ENCODE measurements at regions not wholly inside any gene's neighbourhood (a gene's known extent, or its start where the extent isn't known, plus 50 kb on each side); places are given as distances from the start of the nearest gene placed in this dataset.
A peak's percentile ranks its signal among the peaks of the same experiment; 100 is the strongest.
"Not testable (repeated sequence)": the region's sequence is repeated elsewhere in the genome, so short reads cannot be mapped to it uniquely, and the experiment has no call there.

DNA sequence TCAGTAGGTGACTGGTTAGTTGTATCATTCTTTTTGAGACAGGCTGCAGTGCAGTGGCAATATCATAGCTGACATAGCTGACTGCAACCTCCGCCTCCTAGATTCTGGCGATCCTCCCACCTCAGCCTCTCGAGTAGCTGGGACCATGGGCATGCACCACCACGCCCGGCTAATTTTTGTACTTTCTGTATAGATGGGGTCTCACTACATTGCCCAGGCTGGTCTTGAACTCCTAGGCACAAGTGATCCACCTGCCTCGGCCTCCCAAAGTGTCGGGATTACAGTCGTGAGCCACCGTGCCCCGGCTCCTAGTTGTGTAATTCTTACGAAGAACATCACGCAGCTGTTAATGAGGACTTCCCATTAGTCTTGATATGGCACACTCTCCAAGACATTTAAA lies 123.4 kb upstream of the VKORC1L1 start:
- no peak for DNase-seq

DNA sequence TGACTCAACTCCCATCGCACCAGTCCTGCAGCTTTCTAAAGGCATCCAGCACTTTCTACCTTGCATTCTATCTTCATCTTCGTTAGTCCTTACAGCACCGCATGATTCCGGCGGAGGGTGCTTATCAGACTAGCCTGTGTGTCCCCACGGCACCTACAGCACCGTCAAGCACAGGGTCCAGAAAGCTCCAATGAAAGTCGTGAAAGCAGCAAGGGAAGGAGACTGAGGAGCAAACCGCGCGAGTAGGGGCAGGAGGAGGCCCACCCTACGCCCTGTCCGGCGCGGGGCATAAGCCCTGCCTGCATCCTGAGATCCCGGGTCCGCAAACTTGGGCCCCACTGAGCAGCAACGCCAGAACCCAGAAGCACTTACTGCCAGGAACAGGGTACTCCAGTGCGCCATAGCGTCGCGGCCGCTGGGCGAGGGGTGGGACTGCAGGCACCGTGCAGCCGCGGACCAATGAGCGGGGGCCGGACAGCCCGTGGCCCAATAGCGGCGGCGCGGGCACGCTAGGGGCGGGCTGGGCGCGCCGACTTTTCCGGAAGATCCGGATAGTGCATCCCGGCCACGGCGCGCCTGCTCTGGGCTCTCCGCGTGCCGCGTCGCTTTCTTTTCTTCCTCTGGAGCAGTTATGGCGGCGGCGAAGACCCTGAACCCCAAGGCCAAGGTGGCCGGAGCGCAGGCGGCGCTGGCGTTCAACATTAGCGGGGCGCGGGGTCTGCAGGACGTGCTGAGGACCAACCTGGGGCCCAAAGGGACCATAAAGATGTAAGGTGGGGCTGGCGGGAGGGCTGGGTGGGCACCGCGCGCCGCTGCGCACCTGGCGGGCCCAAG lies 122.1 kb upstream of the VKORC1L1 start:
- peak; percentile 84 to 92 for DNase-seq

DNA sequence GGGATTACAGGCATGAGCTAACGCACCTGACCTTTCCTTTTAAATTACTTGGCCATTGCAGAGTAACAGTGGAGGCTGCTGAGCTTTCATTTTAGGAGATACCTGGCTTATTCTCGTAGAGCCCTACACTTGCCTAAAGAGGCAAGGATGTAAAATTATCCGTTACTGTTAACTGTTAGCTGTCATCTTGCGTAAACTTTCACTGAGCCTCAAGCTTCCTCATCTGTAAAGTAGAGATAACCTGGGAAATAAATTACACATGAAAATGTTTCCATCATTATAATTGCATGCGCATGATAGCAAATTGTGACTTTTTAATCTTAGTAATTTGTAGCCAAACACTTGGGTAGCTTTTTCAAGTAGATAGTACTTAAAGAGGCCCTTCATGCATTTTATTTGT lies 118.8 kb upstream of the VKORC1L1 start:
- DNase-seq = not testable (repeated sequence)

DNA sequence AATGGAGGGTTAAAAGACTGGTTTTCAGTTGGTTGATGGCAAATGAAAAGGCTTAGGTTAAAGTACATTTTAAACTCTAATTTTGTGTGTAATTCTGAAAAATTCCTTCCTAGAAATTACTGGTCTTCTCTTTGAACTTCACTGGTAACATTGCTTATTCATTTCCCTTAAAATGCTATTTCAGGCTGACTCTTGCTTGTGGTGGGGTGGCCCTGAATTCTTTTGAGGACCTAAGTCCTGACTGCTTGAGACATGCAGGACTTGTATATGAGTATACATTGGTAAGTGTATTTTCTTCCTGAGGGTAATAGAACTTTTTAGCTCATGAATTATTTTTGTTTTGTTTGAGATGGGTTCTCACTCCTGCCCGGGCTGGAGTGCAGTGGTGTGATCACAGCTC lies 113.9 kb upstream of the VKORC1L1 start:
- not testable (repeated sequence) for DNase-seq

DNA sequence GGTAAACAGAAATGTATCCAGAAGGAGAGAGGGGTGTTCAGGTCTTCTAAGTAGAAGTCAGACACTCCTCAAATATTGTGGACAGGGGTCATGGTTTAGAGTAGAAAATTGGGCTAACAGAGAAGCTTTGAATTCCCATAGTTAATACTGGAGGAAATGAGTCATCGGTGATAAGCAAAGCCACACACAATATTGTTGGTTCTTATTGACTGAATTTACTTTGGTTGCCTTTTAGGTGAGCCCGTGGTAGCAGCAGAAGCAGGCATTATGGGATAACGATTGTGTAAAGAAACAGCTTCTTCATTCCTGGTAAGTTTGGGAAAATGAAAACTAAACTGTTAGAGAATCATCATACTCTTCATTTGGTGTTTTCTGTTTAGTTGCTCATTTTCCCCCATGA lies 110.2 kb upstream of the VKORC1L1 start:
- DNase-seq = not testable (repeated sequence)

GRCh38 chr7:65763114-65763513 lies 109.8 kb upstream of the VKORC1L1 start:
- DNase-seq = not testable (repeated sequence)

DNA sequence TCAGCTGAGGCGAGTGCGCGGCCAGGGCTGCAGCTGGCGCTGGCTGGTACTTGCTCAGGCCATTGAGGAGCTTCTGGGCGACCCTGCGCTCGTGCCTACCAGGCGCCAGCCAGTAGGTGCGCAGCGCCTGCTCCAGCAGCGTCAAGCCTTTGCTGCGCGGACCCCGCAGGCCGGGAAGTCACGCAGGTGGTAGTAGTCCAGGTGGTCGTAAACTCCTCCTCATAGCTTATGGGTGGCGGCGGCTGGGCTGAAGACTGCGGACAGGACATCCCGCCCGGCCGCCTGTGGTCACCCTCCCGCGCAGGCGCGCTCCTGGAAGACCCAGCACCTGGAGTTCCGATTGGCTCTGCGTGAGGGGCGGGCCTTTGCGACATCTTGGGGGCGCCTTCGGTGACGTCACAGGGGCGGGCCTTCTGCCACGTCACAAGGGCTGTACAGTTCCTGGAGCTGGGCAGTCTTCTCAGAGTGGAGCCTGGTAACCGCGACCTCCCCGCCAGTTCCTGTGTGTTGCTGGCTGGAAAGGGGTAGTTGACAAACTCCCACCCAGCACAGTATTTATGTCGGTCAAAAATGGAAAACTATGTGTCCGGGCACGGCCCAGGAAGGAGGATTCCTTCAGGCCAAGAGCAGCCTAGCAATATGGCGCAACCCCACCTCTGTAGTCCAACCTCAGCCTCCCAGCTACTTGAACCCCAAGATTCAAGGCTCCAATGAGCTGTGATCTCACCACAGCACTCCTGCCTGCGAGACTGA lies 102.2 kb upstream of the VKORC1L1 start:
- peak; percentile 81 to 89 for DNase-seq

- not testable (repeated sequence) for DNase-seq
Measured at GRCh38 chr7:65771226-65771569, 101.7 kb upstream of the VKORC1L1 start.

DNA sequence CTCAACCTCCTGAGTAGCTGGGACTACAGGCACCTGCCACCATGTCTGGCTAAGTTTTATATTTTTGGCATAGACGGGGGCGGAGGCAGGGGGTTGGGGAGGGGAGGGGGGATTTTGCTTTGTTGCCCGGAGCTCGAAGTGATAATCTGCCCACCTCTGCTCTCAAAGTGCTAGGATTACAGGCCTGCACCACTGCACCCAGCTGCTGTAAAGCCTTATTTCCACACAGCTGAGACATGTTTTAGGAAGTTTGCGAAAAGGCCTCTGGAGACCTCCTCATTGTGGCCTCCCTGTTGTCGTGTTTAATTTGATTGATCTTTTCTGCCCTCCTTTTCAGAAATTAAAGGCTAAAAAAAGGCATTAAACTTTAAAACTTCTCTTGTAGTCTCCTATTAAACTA lies 96.2 kb upstream of the VKORC1L1 start:
- not testable (repeated sequence) for DNase-seq

- DNase-seq = not testable (repeated sequence)
Measured at GRCh38 chr7:65789943-65790342, 82.9 kb upstream of the VKORC1L1 start.

- not testable (repeated sequence) for DNase-seq
Measured at GRCh38 chr7:65791788-65792187, 81.1 kb upstream of the VKORC1L1 start.

GRCh38 chr7:65792726-65793125 lies 80.1 kb upstream of the VKORC1L1 start:
- DNase-seq = not testable (repeated sequence)

DNA sequence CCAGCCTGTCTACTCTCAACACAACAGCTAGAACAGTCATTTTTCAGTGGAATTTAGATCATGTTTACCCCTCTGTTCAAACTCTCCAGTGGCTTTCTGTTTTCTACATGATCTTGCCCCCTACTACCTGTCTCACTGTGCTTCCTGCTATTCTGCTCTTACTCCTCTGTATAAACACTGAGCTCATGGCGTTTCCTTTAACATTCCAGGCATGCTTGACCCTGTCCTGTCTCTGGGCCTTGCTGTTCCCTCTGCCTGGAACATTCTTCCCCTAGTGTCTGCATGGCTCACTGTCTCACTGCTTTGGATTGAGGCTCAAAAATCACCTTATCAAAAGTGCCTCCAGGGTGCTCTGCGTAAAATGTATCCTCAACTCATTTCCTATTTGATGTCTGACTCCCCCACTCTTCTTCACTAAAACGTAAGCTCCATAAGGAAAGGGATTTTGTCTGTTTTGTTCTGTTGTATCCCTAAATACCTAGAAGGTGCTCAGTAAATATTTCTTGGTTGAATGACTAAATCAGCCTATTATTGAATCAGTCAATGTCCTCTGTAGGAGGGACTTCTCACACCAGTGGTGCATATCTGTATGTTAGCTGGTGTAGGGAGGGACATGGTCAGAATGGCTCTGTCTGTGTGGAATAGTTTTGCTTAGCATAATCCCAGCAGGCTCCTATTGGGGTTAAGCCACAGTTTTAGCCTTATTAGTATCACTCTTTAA lies 78.0 kb upstream of the VKORC1L1 start:
- DNase-seq = not testable (repeated sequence)

DNA sequence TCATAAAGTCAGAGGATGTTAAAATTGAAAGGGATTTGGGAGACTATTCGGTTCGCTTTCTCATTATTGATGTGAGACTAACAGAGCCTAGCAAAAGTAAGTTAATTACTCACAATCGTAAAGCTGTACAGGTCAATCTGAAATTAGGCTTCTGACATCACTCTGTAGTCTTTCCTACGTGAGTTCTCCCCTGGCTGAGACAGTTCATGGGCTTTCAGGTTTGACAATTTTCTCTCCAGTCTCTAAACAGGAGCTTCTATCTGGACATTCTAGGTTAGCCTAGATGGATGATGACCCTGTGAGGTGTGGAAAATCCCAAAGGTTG lies 77.5 kb upstream of the VKORC1L1 start:
- DNase-seq = not testable (repeated sequence)

GRCh38 chr7:65796205-65796604 lies 76.7 kb upstream of the VKORC1L1 start:
- DNase-seq = no peak

DNA sequence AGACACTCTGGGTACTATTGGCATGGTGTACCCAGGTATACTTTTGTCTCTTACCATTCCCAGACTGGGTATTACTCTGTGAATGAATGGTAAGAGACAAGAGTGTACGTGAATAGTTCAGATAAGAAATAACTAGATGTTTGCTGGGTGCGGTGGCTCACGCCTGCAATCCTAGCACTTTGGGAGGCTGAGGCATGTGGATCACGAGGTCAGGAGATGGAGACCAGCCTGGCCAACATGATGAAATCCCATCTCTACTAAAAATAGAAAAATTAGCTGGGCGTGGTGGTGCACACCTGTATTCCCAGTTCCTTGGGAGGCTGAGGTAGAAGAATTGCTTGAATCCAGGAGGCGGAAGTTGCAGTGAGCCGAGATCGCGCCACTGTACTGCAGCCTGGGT lies 75.8 kb upstream of the VKORC1L1 start:
- DNase-seq = not testable (repeated sequence)

DNA sequence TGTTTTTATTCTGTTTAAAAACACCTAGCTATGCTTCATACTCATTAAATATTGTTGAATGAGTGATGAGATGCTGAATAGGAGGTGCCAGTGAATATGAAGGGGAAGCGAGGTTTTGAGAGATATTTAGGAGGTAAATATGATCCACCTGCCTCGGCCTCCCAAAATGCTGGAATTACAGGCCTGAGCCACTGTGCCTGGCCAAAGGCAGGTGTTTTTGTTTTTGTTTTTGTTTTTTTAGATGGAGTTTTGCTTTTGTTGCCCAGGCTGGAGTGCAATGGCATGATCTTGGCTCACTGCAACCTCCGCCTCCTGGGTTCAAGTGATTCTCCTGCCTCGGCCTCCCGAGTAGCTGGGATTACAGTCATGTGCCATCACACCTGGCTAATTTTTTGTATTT lies 75.3 kb upstream of the VKORC1L1 start:
- not testable (repeated sequence) for DNase-seq

GRCh38 chr7:65798111-65799075 lies 74.5 kb upstream of the VKORC1L1 start:
- no peak for DNase-seq

DNA sequence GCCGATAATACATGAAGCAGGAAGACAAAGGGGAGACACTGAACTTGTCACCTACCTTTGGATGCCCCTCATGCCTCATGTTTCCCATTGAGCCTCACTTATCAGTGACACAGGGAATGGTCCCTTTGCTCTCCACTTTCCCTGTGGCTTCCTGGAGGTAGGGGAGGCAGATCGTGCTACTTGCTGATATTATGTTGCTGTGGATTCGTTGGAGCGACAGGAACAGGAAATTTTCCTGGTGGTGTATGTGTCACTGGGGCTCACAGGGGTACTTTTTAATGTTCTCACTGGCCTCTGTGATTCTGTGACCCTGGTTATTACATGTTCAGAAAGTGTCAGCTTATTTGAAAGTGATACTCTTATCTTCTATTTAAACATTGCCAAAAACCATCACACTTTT lies 72.7 kb upstream of the VKORC1L1 start:
- DNase-seq = not testable (repeated sequence)

DNA sequence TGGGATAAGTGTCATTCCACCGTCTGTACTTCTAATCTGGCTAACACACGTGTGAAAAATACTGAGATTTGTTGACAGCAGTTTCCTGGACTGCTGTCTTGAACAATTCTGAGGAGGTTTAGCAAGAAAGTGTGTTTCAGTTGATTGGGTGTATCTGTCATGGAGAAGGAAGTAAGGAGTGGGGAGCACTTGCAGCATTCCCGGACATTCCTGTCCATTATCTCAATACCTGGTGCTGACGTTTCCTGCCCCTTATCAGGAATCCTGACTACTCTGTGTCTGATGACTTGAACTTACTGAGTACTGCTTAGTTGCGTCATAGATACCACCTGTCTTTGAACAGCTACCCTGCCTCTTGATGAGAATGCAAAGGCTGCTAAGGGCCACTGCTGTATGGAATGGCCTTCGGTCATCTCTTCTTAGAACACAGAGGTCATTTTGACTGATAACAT lies 72.0 kb upstream of the VKORC1L1 start:
- DNase-seq = no peak

GRCh38 chr7:65804887-65805286 lies 68.0 kb upstream of the VKORC1L1 start:
- no peak for DNase-seq

DNA sequence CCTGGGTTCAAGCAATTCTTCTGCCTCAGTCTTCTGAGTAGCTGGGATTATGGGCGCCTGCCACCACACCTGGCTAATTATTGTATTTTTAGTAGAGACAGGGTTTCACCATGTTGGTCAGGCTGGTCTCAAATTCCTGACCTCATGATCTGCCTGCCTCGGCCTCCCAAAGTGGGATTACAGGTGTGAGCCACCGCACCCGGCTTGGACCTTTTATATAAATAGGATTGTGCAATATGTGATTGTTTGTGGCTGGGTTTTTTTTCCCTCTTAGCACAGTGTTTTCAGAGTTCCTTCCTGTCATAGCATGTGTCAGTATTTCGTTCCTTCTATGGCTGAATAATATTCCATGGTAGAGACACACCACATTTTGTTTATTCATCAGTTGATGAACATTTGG lies 65.8 kb upstream of the VKORC1L1 start:
- DNase-seq = not testable (repeated sequence)

Measured in NCI-H1930 (cell line).